Panc1 (cell line): ENCODE measurements at regions not wholly inside any gene's neighbourhood (a gene's known extent, or its start where the extent isn't known, plus 50 kb on each side); places are given as distances from the start of the nearest gene placed in this dataset.

Experiments
- ATAC-seq: fragments of 200-7000 bp; cut with Tn5 transposase; 2 replicates; pipeline ENCODE4 v1.9.1; 2020; ENCODE audit warnings: mild to moderate bottlenecking, moderate library complexity
- BruUV-seq: library from RNA; stranded (reverse); fragments of 400-500 nt; replicated peaks from 2 replicates; lab custom pipeline; 2021; lab: Mats Ljungman, UMichigan
- CTCF ChIA-PET: fragments of 300-600 bp; sonication (Branson Sonifier 250); formaldehyde crosslinking; loops from one replicate; lab custom pipeline; 2022; ENCODE audit warnings: antibody characterized with exemption; lab: Charles Lee
- POLR2A ChIA-PET: fragments of 300-600 bp; sonication (Branson Sonifier 250); formaldehyde crosslinking; loops from one replicate; lab custom pipeline; 2022; ENCODE audit warnings: antibody characterized with exemption; lab: Charles Lee
- DNase-seq: peaks from one replicate; pipeline ENCODE4 v3.0.0-alpha.2; 2010; ENCODE audit warnings: low read depth, low spot score
- H3K27ac ChIP-seq: 2 replicates; pipeline ENCODE4 v1.5.1; 2011; ENCODE audit warnings: mild to moderate bottlenecking, low read length, inconsistent platforms
- H3K27me3 ChIP-seq: fragments of 200-500 bp; sonication (Bioruptor generic); 2 replicates; pipeline ENCODE4 v1.6.0; 2014; ENCODE audit warnings: low read length, inconsistent platforms; ENCODE audit not compliant: control insufficient read depth, insufficient read depth
- H3K36me3 ChIP-seq: fragments of 200-500 bp; sonication (Bioruptor generic); 2 replicates; pipeline ENCODE4 v1.5.1; 2014; ENCODE audit warnings: inconsistent platforms, mild to moderate bottlenecking, low read length, moderate library complexity; ENCODE audit not compliant: control insufficient read depth, insufficient read depth
- H3K4me1 ChIP-seq: 2 replicates; pipeline ENCODE4 v1.5.1; 2011; ENCODE audit warnings: inconsistent platforms, mild to moderate bottlenecking, low read length, moderate library complexity; ENCODE audit not compliant: control insufficient read depth, insufficient read depth
- H3K4me3 ChIP-seq, 2 experiments: 2 replicates each; pipeline ENCODE4 v1.5.1; 2011 to 2012; ENCODE audit warnings: low read depth in 2 of 2, low read length in 2 of 2, mild to moderate bottlenecking in 2 of 2, inconsistent platforms in 1 of 2, moderate library complexity in 1 of 2
- H3K9me3 ChIP-seq: fragments of 200-500 bp; sonication (Bioruptor generic); 2 replicates; pipeline ENCODE4 v1.5.1; 2014; ENCODE audit warnings: low read depth, mild to moderate bottlenecking, inconsistent platforms, low read length, moderate library complexity; ENCODE audit not compliant: control insufficient read depth, insufficient read depth
- CTCF ChIP-seq: fragments of 450-650 bp; IDR thresholded peaks from 2 replicates; pipeline ENCODE4 v1.5.1; 2017; ENCODE audit warnings: mild to moderate bottlenecking
- POLR2AphosphoS5 ChIP-seq: IDR thresholded peaks from 2 replicates; pipeline ENCODE4 v1.6.1; 2012; ENCODE audit warnings: mild to moderate bottlenecking, low read depth, low read length, moderate library complexity
- REST ChIP-seq, 2 experiments: IDR thresholded peaks; 2 replicates each; pipeline ENCODE4 v1.6.1; 2011 to 2012; ENCODE audit warnings: low read depth in 2 of 2, control low read depth in 1 of 2, low read length in 1 of 2, mild to moderate bottlenecking in 1 of 2, moderate library complexity in 1 of 2; ENCODE audit not compliant: insufficient read depth in 1 of 2
- SIN3A ChIP-seq: IDR thresholded peaks from 2 replicates; pipeline ENCODE4 v1.6.1; 2012; ENCODE audit warnings: low read depth, mild to moderate bottlenecking, low read length, moderate library complexity, borderline replicate concordance; ENCODE audit not compliant: insufficient read depth
- TCF7L2 ChIP-seq: IDR thresholded peaks from 2 replicates; pipeline ENCODE4 v1.6.1; 2011; ENCODE audit warnings: mild to moderate bottlenecking, low read depth, low read length, inconsistent platforms
- in situ Hi-C: cut with HindIII; loops from 2 replicates; pipeline ENCODE4 v1.10.0; 2016; ENCODE audit warnings: low sequenced_read_pairs, low pct_unique_long_range_greater_than_20kb
- intact Hi-C: fragments of 100-400 bp; cut with micrococcal nuclease; formaldehyde crosslinking; loops from one replicate; pipeline ENCODE4 v1.10.0; 2022; ENCODE audit not compliant: unreplicated experiment

DNA sequence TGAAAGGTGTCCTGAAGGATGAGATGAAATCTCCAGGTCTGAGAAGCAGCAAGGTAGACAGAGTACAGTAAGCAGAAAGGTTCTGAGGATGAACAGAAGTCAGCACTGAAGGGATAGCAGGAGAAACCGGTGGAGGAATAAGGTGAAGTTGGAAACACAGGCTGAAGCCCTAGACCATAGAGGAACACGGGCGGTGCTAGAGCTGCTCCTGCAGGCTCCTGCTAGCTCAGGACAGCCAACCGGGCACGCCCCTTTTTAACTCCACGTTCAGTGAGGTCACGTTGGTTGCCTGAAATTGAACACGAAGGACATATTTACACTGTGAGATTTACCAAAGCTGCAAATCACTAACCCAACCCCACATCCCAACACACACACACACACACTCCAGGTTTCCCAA lies 1886.4 kb upstream of the AGA start:
- ChIA-PET CTCF (no interaction called here), POLR2A (no interaction called here)
- ATAC-seq, result no peak
- H3K27ac ChIP-seq, result no peak overlapping the region
- H3K36me3 ChIP-seq, result no peaks in the 10 kb centered on the region
- DNase-seq, result no peak
- TF ChIP-seq CTCF (no peak), POLR2AphosphoS5 (no peak), REST (IDR thresholded peaks at IDR 0.05; ENCODE audit: insufficient read depth in 1 of 2, low read depth in 2 of 2, low read length in 1 of 2) (no peak), TCF7L2 (no peak), SIN3A (no peak)
- in situ Hi-C loops, result no loop called here
- intact Hi-C loops, result no loop called here
- no peaks in the 10 kb centered on the region for H3K27me3 ChIP-seq
- no peaks in the 10 kb centered on the region for H3K9me3 ChIP-seq
- H3K4me1 ChIP-seq, result no peaks in the 10 kb centered on the region
- no peak overlapping the region for H3K4me3 ChIP-seq
- no TSS peak for BruUV-seq

GRCh38 chr4:179331362-179331761 lies 1889.1 kb upstream of the AGA start:
- no TSS peak for BruUV-seq
- H3K4me1 ChIP-seq, result no peaks in the 10 kb centered on the region
- H3K4me3 ChIP-seq, result no peak overlapping the region
- H3K36me3 ChIP-seq, result no peaks in the 10 kb centered on the region
- H3K9me3 ChIP-seq, result no peaks in the 10 kb centered on the region
- no peak for TF ChIP-seq TCF7L2
- TF ChIP-seq SIN3A, result no peak
- no peak for TF ChIP-seq REST (IDR thresholded peaks at IDR 0.05; ENCODE audit: insufficient read depth in 1 of 2, low read depth in 2 of 2, low read length in 1 of 2)
- no peak for TF ChIP-seq POLR2AphosphoS5
- no peak for TF ChIP-seq CTCF
- no peak overlapping the region for H3K27ac ChIP-seq
- in situ Hi-C loops (no loop called here), intact Hi-C loops (no loop called here)
- CTCF ChIA-PET, result no interaction called here
- H3K27me3 ChIP-seq, result no peaks in the 10 kb centered on the region
- DNase-seq (no peak), ATAC-seq (no peak)
- POLR2A ChIA-PET, result no interaction called here
